ENCODE measurements at regions not wholly inside any gene's neighbourhood (a gene's known extent, or its start where the extent isn't known, plus 50 kb on each side); places are given as distances from the start of the nearest gene placed in this dataset.
"Not testable (repeated sequence)": the region's sequence is repeated elsewhere in the genome, so short reads cannot be mapped to it uniquely, and the experiment has no call there.

GRCh38 chr4:33116871-33117270 is 2396.7 kb downstream of the PCDH7 start:
- Histone ChIP-seq H3K4me3 (no peak overlapping the region), H3K4me1 (no peaks in the 10 kb centered on the region), H3K4me2 (no peak overlapping the region), H3K9me3 (no peaks in the 10 kb centered on the region), H3K27ac (no peak overlapping the region)
- TF ChIP-seq RFX5 (IDR thresholded peaks at IDR 0.05): no peak
- no peak for TF ChIP-seq ZNF302 (CRISPR knock-in tag; IDR thresholded peaks at IDR 0.05)
- no peak for TF ChIP-seq JUNB (IDR thresholded peaks at IDR 0.05)
- no peak for TF ChIP-seq ZC3H11A (IDR thresholded peaks at IDR 0.05)
- FAIRE-seq (no peak), ATAC-seq (no peak), DNase-seq (ENCODE audit: low read depth in 1 of 2, low spot score in 1 of 2) (no peak)
- 20% methylated on average over 3 of the region's 3 CpGs for WGBS (ENCODE audit: missing lambda C conversion rate)
- ChIA-PET POLR2A (no interaction called here), CTCF (no interaction called here)

- Histone ChIP-seq H3K27ac (no peak overlapping the region), H3K9me3 (no peaks in the 10 kb centered on the region), H3K4me1 (no peaks in the 10 kb centered on the region), H3K4me2 (no peak overlapping the region), H3K4me3 (no peak overlapping the region)
- ATAC-seq: no peak
- 0% methylated on average over 1 of the region's 1 CpG for WGBS (ENCODE audit: missing lambda C conversion rate)
- ChIA-PET POLR2A (no interaction called here), CTCF (no interaction called here)
- TF ChIP-seq MAFK (IDR thresholded peaks at IDR 0.05; ENCODE audit: partially characterized antibody) (no peak), MAX (IDR thresholded peaks at IDR 0.05) (no peak), CHD4 (IDR thresholded peaks at IDR 0.05; ENCODE audit: borderline replicate concordance) (no peak), FOXS1 (CRISPR knock-in tag; IDR thresholded peaks at IDR 0.05) (no peak), HDAC2 (IDR thresholded peaks at IDR 0.05) (no peak), KDM1A (IDR thresholded peaks at IDR 0.05; ENCODE audit: low read depth) (no peak), CBX8 (IDR thresholded peaks at IDR 0.05) (no peak), KDM5A (IDR thresholded peaks at IDR 0.05) (no peak), CBX2 (IDR thresholded peaks at IDR 0.05; ENCODE audit: borderline replicate concordance, low read depth) (no peak), ZSCAN20 (CRISPR knock-in tag; IDR thresholded peaks at IDR 0.05) (no peak), SREBF2 (IDR thresholded peaks at IDR 0.05) (no peak), ATOH8 (CRISPR knock-in tag; IDR thresholded peaks at IDR 0.05; ENCODE audit: low read depth) (no peak), HOXA7 (CRISPR knock-in tag; IDR thresholded peaks at IDR 0.05) (no peak), ESRRA (IDR thresholded peaks at IDR 0.05; ENCODE audit: borderline replicate concordance, low read length) (no peak), BCL3 (IDR thresholded peaks at IDR 0.05) (no peak), RNF2 (IDR thresholded peaks at IDR 0.05; ENCODE audit: borderline replicate concordance, low read depth) (no peak), CHD2 (IDR thresholded peaks at IDR 0.05; ENCODE audit: low read length, partially characterized antibody) (no peak), HES2 (IDR thresholded peaks at IDR 0.05) (no peak), FOSB (CRISPR knock-in tag; IDR thresholded peaks at IDR 0.05) (no peak)
- no peak for DNase-seq (ENCODE audit: low read depth in 1 of 2, low spot score in 1 of 2)
- FAIRE-seq: no peak
Observed at GRCh38 chr4:33126002-33126401, 2405.8 kb downstream of the PCDH7 start.

- FAIRE-seq; DNase-seq (ENCODE audit: low read depth in 1 of 2, low spot score in 1 of 2); ATAC-seq; H3K4me2 ChIP-seq; CTCF ChIA-PET; POLR2A ChIA-PET; H3K9me3 ChIP-seq; H3K4me3 ChIP-seq; H3K4me1 ChIP-seq; H3K27ac ChIP-seq: not testable (repeated sequence)
- WGBS (ENCODE audit: missing lambda C conversion rate): 3% methylated on average over 1 of the region's 1 CpG
Observed at GRCh38 chr4:33130662-33131061, 2410.5 kb downstream of the PCDH7 start.
